ENCODE measurements at regions not wholly inside any gene's neighbourhood (a gene's known extent, or its start where the extent isn't known, plus 50 kb on each side); places are given as distances from the start of the nearest gene placed in this dataset.
A peak's percentile ranks its signal among the peaks of the same experiment; 100 is the strongest.

DNA sequence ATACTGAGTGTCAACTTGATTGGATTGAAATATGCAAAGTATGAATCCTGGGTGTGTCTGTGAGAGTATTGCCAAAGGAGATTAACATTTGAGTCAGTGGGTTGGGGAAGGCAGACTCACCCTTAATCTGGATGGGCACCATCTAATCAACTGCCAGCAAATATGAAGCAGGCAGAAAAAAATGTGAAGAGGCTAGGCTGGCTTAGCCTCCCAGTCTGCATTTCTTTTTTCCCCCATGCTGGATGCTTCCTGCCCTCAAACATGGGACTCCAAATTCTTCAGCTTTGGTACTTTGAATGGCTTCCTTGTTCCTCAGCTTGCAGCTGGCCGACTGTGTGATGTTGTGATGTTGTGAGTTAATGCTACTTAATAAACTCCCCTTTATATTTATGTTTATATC, 577.4 kb downstream of the CPS1 start:
- Mint-ChIP-seq H3K9me3 (ENCODE audit: unreplicated experiment) (peaks cover 12% of the 10 kb centered on the region), H3K4me1 (ENCODE audit: unreplicated experiment) (no peaks in the 10 kb centered on the region), H3K27ac (ENCODE audit: unreplicated experiment) (no peak overlapping the region), H3K27me3 (ENCODE audit: unreplicated experiment) (peaks cover 4% of the 10 kb centered on the region), H3K36me3 (ENCODE audit: unreplicated experiment) (no peaks in the 10 kb centered on the region), H3K4me3 (ENCODE audit: unreplicated experiment) (no peak overlapping the region)
- DNase-seq (ENCODE audit: extremely low spot score, unreplicated experiment): no peak
- TF ChIP-seq, protein P1, sequence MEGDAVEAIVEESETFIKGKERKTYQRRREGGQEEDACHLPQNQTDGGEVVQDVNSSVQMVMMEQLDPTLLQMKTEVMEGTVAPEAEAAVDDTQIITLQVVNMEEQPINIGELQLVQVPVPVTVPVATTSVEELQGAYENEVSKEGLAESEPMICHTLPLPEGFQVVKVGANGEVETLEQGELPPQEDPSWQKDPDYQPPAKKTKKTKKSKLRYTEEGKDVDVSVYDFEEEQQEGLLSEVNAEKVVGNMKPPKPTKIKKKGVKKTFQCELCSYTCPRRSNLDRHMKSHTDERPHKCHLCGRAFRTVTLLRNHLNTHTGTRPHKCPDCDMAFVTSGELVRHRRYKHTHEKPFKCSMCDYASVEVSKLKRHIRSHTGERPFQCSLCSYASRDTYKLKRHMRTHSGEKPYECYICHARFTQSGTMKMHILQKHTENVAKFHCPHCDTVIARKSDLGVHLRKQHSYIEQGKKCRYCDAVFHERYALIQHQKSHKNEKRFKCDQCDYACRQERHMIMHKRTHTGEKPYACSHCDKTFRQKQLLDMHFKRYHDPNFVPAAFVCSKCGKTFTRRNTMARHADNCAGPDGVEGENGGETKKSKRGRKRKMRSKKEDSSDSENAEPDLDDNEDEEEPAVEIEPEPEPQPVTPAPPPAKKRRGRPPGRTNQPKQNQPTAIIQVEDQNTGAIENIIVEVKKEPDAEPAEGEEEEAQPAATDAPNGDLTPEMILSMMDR (IDR thresholded peaks at IDR 0.05): no peak

DNA sequence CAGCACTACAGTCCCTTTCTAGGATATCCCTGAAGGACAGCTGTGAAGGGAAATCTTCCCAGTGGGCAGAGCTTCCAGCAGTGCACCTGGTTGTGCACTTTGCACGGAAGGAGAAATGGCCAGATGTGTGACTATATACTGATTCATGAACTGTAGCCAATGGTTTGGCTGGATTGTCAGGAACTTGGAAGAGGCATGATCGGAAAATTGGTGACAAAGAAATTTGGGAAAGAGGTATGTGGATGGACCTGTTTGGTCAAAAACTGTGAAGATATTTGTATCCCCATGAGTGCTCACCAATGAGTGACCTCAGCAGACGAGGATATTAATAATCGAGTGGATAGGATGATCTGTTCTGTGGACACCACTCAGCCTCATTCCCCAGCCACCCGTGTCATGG, 582.2 kb downstream of the CPS1 start:
- Mint-ChIP-seq H3K27ac (ENCODE audit: unreplicated experiment) (no peak overlapping the region), H3K27me3 (ENCODE audit: unreplicated experiment) (no peaks in the 10 kb centered on the region), H3K36me3 (ENCODE audit: unreplicated experiment) (no peaks in the 10 kb centered on the region), H3K9me3 (ENCODE audit: unreplicated experiment) (peaks cover 12% of the 10 kb centered on the region), H3K4me3 (ENCODE audit: unreplicated experiment) (no peak overlapping the region), H3K4me1 (ENCODE audit: unreplicated experiment) (peaks cover 3% of the 10 kb centered on the region)
- TF ChIP-seq, protein P1 (IDR thresholded peaks at IDR 0.05): no peak
- no peak for DNase-seq (ENCODE audit: extremely low spot score, unreplicated experiment)

DNA sequence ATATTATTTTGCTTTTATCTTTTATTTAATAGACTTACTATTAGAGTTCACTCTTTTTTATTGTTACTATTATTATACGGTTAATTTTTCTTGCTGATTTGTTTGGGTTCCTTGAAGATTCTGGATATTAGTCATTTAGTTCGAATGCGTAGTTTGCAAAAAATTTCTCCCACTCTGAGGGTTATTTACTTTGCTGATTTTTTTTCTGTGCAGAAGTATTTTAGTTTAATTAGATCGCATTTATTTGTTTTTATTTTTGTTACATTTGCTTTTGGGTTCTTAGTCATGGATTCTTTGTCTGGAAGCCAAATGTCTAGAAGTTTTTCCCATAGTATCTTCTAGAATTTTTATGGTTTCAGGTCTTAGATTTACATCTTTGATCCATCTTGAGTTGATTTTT, 585.2 kb downstream of the CPS1 start:
- Mint-ChIP-seq H3K4me3 (ENCODE audit: unreplicated experiment) (no peak overlapping the region), H3K27ac (ENCODE audit: unreplicated experiment) (no peak overlapping the region)
- no peak for DNase-seq (ENCODE audit: extremely low spot score, unreplicated experiment)

DNA sequence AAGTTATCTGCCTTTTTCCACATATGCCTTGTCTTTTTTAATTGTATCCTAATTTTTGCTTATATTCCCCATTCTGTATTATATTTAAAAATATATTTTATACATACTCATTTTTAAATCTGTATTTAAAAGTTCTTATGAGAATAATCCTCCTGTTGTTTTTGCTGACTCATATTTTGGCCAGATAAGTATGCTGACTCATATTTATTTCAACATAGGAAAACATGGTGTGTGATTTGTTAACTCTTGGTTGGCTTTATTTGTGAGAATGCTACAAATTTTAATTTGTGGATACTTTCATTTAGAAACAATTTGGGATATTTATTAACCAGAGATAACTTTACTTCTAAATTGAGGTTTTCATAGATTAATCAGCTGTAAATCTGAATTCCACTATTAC, 587.7 kb downstream of the CPS1 start:
- H3K4me1 Mint-ChIP-seq (ENCODE audit: unreplicated experiment): peaks cover 10% of the 10 kb centered on the region
- DNase-seq (ENCODE audit: extremely low spot score, unreplicated experiment): no peak
- no peaks in the 10 kb centered on the region for H3K27me3 Mint-ChIP-seq (ENCODE audit: unreplicated experiment)
- H3K9me3 Mint-ChIP-seq (ENCODE audit: unreplicated experiment): no peaks in the 10 kb centered on the region
- H3K4me3 Mint-ChIP-seq (ENCODE audit: unreplicated experiment): no peak overlapping the region
- TF ChIP-seq, protein P1 (IDR thresholded peaks at IDR 0.05): no peak
- no peaks in the 10 kb centered on the region for H3K36me3 Mint-ChIP-seq (ENCODE audit: unreplicated experiment)
- peak overlapping the region; percentile 45 for H3K27ac Mint-ChIP-seq (ENCODE audit: unreplicated experiment)

More for the DNA sequence above, 585.2 kb downstream of the CPS1 start:
- H3K4me1 Mint-ChIP-seq (ENCODE audit: unreplicated experiment): peaks cover 10% of the 10 kb centered on the region
- TF ChIP-seq, protein P1 (IDR thresholded peaks at IDR 0.05): no peak
- peaks cover 3% of the 10 kb centered on the region for H3K9me3 Mint-ChIP-seq (ENCODE audit: unreplicated experiment)
- no peaks in the 10 kb centered on the region for H3K36me3 Mint-ChIP-seq (ENCODE audit: unreplicated experiment)
- H3K27me3 Mint-ChIP-seq (ENCODE audit: unreplicated experiment): no peaks in the 10 kb centered on the region

DNA sequence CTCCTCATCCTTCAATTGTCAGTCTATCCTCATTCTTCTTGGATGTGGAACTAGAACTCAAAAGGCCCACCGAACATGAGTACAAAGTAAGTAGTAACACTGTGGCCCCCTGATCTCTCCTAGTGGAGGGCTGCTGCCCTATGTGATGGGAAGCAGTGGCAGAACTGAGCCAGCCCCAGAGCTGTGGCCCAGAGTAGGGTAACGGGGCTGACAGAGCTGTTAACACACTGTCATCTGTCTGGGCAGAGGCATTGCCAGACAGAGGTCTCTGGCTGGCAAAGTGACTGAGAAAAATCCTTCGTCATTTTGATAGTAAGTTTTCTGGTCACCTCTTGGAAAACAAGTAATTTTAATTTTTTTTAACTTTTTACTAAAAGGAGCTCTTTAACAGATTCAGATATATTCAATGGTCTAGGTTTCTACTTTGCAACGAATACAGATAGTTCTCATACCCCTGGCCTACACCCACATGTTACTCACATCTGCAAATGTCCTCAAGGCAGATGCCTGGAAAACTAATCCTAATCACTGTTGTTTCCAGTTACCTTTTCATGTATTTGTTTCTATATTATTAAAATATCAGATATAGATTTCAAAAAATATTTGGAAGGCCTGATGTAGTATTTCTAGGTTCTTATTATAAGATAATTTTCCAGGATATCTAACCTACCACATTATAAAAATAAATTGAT, 588.7 kb downstream of the CPS1 start:
- Mint-ChIP-seq H3K4me3 (ENCODE audit: unreplicated experiment) (no peak overlapping the region), H3K9me3 (ENCODE audit: unreplicated experiment) (no peaks in the 10 kb centered on the region), H3K4me1 (ENCODE audit: unreplicated experiment) (peaks cover 10% of the 10 kb centered on the region), H3K27me3 (ENCODE audit: unreplicated experiment) (no peaks in the 10 kb centered on the region), H3K27ac (ENCODE audit: unreplicated experiment) (no peak overlapping the region), H3K36me3 (ENCODE audit: unreplicated experiment) (no peaks in the 10 kb centered on the region)
- TF ChIP-seq, protein P1 (IDR thresholded peaks at IDR 0.05): no peak
- DNase-seq (ENCODE audit: extremely low spot score, unreplicated experiment): no peak

Measured in osteocyte (in vitro differentiated cells).